ENCODE measurements at regions not wholly inside any gene's neighbourhood (a gene's known extent, or its start where the extent isn't known, plus 50 kb on each side); places are given as distances from the start of the nearest gene placed in this dataset.

DNA sequence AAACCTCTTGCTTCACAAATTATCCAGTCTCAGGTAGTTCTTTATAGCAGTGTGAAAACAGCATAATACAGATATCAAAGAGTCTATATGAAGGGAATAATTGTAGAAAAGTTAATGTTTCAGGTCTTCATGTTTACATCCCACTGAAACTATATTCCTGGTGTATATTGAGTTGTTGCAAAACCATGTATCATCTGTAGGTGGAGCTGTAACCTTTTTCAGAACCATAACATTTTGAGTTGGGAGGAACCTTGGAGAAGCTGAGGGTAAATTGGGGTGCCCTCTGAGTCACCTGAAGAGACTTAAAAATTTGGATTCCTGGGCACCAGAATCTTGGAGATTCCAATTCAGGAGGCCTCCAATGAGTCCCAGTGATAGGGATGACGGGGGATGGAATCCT lies 51.9 kb upstream of the TAPT1 start:
- TF ChIP-seq, protein P1, sequence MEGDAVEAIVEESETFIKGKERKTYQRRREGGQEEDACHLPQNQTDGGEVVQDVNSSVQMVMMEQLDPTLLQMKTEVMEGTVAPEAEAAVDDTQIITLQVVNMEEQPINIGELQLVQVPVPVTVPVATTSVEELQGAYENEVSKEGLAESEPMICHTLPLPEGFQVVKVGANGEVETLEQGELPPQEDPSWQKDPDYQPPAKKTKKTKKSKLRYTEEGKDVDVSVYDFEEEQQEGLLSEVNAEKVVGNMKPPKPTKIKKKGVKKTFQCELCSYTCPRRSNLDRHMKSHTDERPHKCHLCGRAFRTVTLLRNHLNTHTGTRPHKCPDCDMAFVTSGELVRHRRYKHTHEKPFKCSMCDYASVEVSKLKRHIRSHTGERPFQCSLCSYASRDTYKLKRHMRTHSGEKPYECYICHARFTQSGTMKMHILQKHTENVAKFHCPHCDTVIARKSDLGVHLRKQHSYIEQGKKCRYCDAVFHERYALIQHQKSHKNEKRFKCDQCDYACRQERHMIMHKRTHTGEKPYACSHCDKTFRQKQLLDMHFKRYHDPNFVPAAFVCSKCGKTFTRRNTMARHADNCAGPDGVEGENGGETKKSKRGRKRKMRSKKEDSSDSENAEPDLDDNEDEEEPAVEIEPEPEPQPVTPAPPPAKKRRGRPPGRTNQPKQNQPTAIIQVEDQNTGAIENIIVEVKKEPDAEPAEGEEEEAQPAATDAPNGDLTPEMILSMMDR (optimal IDR thresholded peaks at IDR 0.05 in 1 of 3, IDR thresholded peaks at IDR 0.05 in 1 of 3, conservative IDR thresholded peaks at IDR 0.05 in 1 of 3; ENCODE audit: extremely low read depth in 1 of 3, insufficient read depth in 2 of 3, low read length in 3 of 3) = peak in 2 of 3 experiments; percentile 31 to 32
- no peak for TF ChIP-seq EZH2 (IDR thresholded peaks at IDR 0.05; ENCODE audit: low read length)
